H9 (cell line): ENCODE measurements at regions not wholly inside any gene's neighbourhood (a gene's known extent, or its start where the extent isn't known, plus 50 kb on each side); places are given as distances from the start of the nearest gene placed in this dataset.

Experiments
- DNase-seq: peaks from one replicate; pipeline ENCODE4 v3.0.0-alpha.2; 2017
- H2AFZ ChIP-seq: one replicate; pipeline ENCODE4 v1.6.1; 2013; ENCODE audit warnings: mild to moderate bottlenecking, low read length, control low read depth, moderate library complexity
- H2AK5ac ChIP-seq: 2 replicates; pipeline ENCODE4 v1.6.1; 2013; ENCODE audit warnings: low read length, control low read depth, mixed read lengths; ENCODE audit not compliant: insufficient read length
- H2BK120ac ChIP-seq: one replicate; pipeline ENCODE4 v1.6.1; 2013; ENCODE audit warnings: low read depth, mild to moderate bottlenecking, low read length, control low read depth, inconsistent platforms; ENCODE audit not compliant: poor library complexity, severe bottlenecking
- H2BK12ac ChIP-seq: 2 replicates; pipeline ENCODE4 v1.6.1; 2013; ENCODE audit warnings: low read length, control low read depth, mixed read lengths, low read depth; ENCODE audit not compliant: insufficient read length
- H2BK15ac ChIP-seq: 2 replicates; pipeline ENCODE4 v1.6.1; 2013; ENCODE audit warnings: low read depth, low read length, control low read depth
- H2BK20ac ChIP-seq: one replicate; pipeline ENCODE4 v1.6.1; 2013; ENCODE audit warnings: low read depth, mild to moderate bottlenecking, low read length, control low read depth, inconsistent platforms; ENCODE audit not compliant: poor library complexity, severe bottlenecking
- H2BK5ac ChIP-seq: 2 replicates; pipeline ENCODE4 v1.6.1; 2013; ENCODE audit warnings: low read length, control low read depth, mixed read lengths; ENCODE audit not compliant: insufficient read length
- H3K14ac ChIP-seq: 2 replicates; pipeline ENCODE4 v1.6.1; 2013; ENCODE audit warnings: low read length, control low read depth; ENCODE audit not compliant: insufficient read depth
- H3K18ac ChIP-seq: 2 replicates; pipeline ENCODE4 v1.6.1; 2013; ENCODE audit warnings: low read depth, mild to moderate bottlenecking, mixed read lengths, low read length, control low read depth; ENCODE audit not compliant: insufficient read length
- H3K23ac ChIP-seq: 2 replicates; pipeline ENCODE4 v1.6.1; 2013; ENCODE audit warnings: low read length, control low read depth, mixed read lengths, low read depth; ENCODE audit not compliant: insufficient read length
- H3K23me2 ChIP-seq: 2 replicates; pipeline ENCODE4 v1.6.1; 2013; ENCODE audit warnings: low read depth, mild to moderate bottlenecking, mixed read lengths, low read length, control low read depth; ENCODE audit not compliant: insufficient read length, poor library complexity, severe bottlenecking
- H3K27ac ChIP-seq: 2 replicates; pipeline ENCODE4 v1.5.1; 2013; ENCODE audit warnings: low read length, control low read depth, mixed read lengths, low read depth; ENCODE audit not compliant: insufficient read length
- H3K27me3 ChIP-seq: 2 replicates; pipeline ENCODE4 v1.6.1; 2013; ENCODE audit warnings: low read length, control low read depth, inconsistent platforms; ENCODE audit not compliant: insufficient read depth
- H3K4ac ChIP-seq: 2 replicates; pipeline ENCODE4 v1.6.1; 2013; ENCODE audit warnings: low read depth, mild to moderate bottlenecking, control low read depth, inconsistent platforms, low read length, moderate library complexity
- H3K4me1 ChIP-seq: 2 replicates; pipeline ENCODE4 v1.6.1; 2013; ENCODE audit warnings: low read length, control low read depth, inconsistent platforms; ENCODE audit not compliant: insufficient read depth
- H3K4me2 ChIP-seq: 2 replicates; pipeline ENCODE4 v1.6.1; 2013; ENCODE audit warnings: low read length, control low read depth, mixed read lengths; ENCODE audit not compliant: insufficient read length, insufficient read depth
- H3K56ac ChIP-seq: 2 replicates; pipeline ENCODE4 v1.6.1; 2013; ENCODE audit warnings: low read depth, mild to moderate bottlenecking, mixed read lengths, low read length, control low read depth; ENCODE audit not compliant: insufficient read length
- H3K79me1 ChIP-seq: 2 replicates; pipeline ENCODE4 v1.6.1; 2013; ENCODE audit warnings: low read depth, mild to moderate bottlenecking, moderate library complexity, low read length, control low read depth, inconsistent platforms; ENCODE audit not compliant: insufficient read depth, poor library complexity, severe bottlenecking
- H3K79me2 ChIP-seq: 2 replicates; pipeline ENCODE4 v1.6.1; 2013; ENCODE audit warnings: low read length, control low read depth, inconsistent platforms; ENCODE audit not compliant: insufficient read depth
- H3K9ac ChIP-seq: 2 replicates; pipeline ENCODE4 v1.6.1; 2013; ENCODE audit warnings: low read length, control low read depth, mixed read lengths; ENCODE audit not compliant: insufficient read length; ENCODE audit errors: extremely low read depth
- H3K9me3 ChIP-seq: one replicate; pipeline ENCODE4 v1.6.1; 2013; ENCODE audit warnings: low read depth, low read length, inconsistent platforms; ENCODE audit not compliant: control insufficient read depth
- H3T11ph ChIP-seq: one replicate; pipeline ENCODE4 v1.6.1; 2013; ENCODE audit warnings: mild to moderate bottlenecking, low read length, control low read depth, inconsistent platforms
- H4K20me1 ChIP-seq: one replicate; pipeline ENCODE4 v1.6.1; 2013; ENCODE audit not compliant: control insufficient read depth, insufficient read length, insufficient read depth
- H4K5ac ChIP-seq: 2 replicates; pipeline ENCODE4 v1.6.1; 2013; ENCODE audit warnings: low read depth, mild to moderate bottlenecking, mixed read lengths, low read length, control low read depth; ENCODE audit not compliant: insufficient read length
- H4K8ac ChIP-seq: replicated peaks from 2 replicates; pipeline ENCODE4 v1.6.1; 2013; ENCODE audit warnings: low read length, control low read depth, mixed read lengths, low read depth; ENCODE audit not compliant: insufficient read length
- H4K91ac ChIP-seq: 2 replicates; pipeline ENCODE4 v1.6.1; 2013; ENCODE audit warnings: low read depth, mild to moderate bottlenecking, moderate library complexity, mixed read lengths, low read length, control low read depth; ENCODE audit not compliant: insufficient read length
- H3K27ac Mint-ChIP-seq, 3 experiments: 2 replicates in 2 of 3; 3 replicates in 1 of 3; pipeline ENCODE4 v1.8.0; 2020 to 2021; ENCODE audit warnings: mixed read lengths in 3 of 3, mild to moderate bottlenecking in 1 of 3, moderate library complexity in 1 of 3
- H3K27me3 Mint-ChIP-seq: 2 replicates; pipeline ENCODE4 v1.8.0; 2021; ENCODE audit warnings: low read depth, mild to moderate bottlenecking, moderate library complexity, mixed read lengths
- H3K36me3 Mint-ChIP-seq, 3 experiments: 2 replicates in 2 of 3; 3 replicates in 1 of 3; pipeline ENCODE4 v1.8.0; 2020 to 2021; ENCODE audit warnings: low read depth in 3 of 3, mixed read lengths in 3 of 3; ENCODE audit not compliant: insufficient read depth in 1 of 3
- H3K4me1 Mint-ChIP-seq, 2 experiments: 2 replicates each; pipeline ENCODE4 v1.8.0; 2020; ENCODE audit warnings: mixed read lengths in 2 of 2
- H3K4me3 Mint-ChIP-seq, 2 experiments: 2 replicates in 1 of 2; 3 replicates in 1 of 2; pipeline ENCODE4 v1.8.0; 2020 to 2021; ENCODE audit warnings: mild to moderate bottlenecking in 2 of 2, mixed read lengths in 2 of 2, moderate library complexity in 1 of 2
- H3K9me3 Mint-ChIP-seq, 2 experiments: 2 replicates in 1 of 2; 3 replicates in 1 of 2; pipeline ENCODE4 v1.8.0; 2020; ENCODE audit warnings: mild to moderate bottlenecking in 2 of 2, mixed read lengths in 2 of 2, moderate library complexity in 1 of 2
- CTCF ChIP-seq: fragments of 200-600 bp; sonication (generic); conservative IDR thresholded peaks from 3 replicates; pipeline ENCODE4 v1.8.0; 2021; ENCODE audit warnings: antibody characterized with exemption, mild to moderate bottlenecking
- WGBS: extraction: QIAGEN DNeasy Blood & Tissue Kit; methylation state at CpG from one replicate; pipeline ENCODE4 v1.1.7; 2013; ENCODE audit warnings: missing lambda C conversion rate, low lambda C conversion rate, mixed read lengths; ENCODE audit not compliant: insufficient read length; ENCODE audit errors: extremely low coverage; 5-methylcytosine and 5-hydroxymethylcytosine counted together

GRCh38 chr16:17759451-17760390, 289.0 kb upstream of the XYLT1 start:
- Histone ChIP-seq H2BK5ac (no peak overlapping the region), H3K9ac (no peak overlapping the region), H3K23ac (no peak overlapping the region), H2AFZ (no peak overlapping the region), H3K79me2 (no peaks in the 10 kb centered on the region), H4K20me1 (no peaks in the 10 kb centered on the region), H3K4me2 (no peak overlapping the region), H3K27ac (no peak overlapping the region), H3K4ac (no peak overlapping the region), H2AK5ac (no peak overlapping the region), H3T11ph (no peak overlapping the region), H3K27me3 (no peaks in the 10 kb centered on the region), H3K4me1 (peaks cover 4% of the 10 kb centered on the region; the same call in 1 of the 2 replicates), H3K18ac (no peak overlapping the region), H3K9me3 (no peaks in the 10 kb centered on the region), H3K56ac (no peak overlapping the region), H4K91ac (no peak overlapping the region), H4K8ac (no peak overlapping the region), H2BK20ac (no peak overlapping the region), H4K5ac (no peak overlapping the region), H3K14ac (no peak overlapping the region), H2BK12ac (no peak overlapping the region), H3K23me2 (no peaks in the 10 kb centered on the region), H2BK120ac (no peak overlapping the region), H3K79me1 (no peaks in the 10 kb centered on the region), H2BK15ac (no peak overlapping the region)
- H3K27me3 Mint-ChIP-seq, result no peaks in the 10 kb centered on the region
- peaks cover 5% of the 10 kb centered on the region in 2 experiments for H3K9me3 Mint-ChIP-seq
- H3K4me1 Mint-ChIP-seq, result peaks cover 22 to 26% of the 10 kb centered on the region in 2 experiments
- peaks cover 0 to 6% (median 5%) of the 10 kb centered on the region in 3 experiments; a peak in 5 of 7 replicates for H3K36me3 Mint-ChIP-seq
- no CpG with 5 or more reads among the region's 9 CpGs for WGBS
- no peak for TF ChIP-seq CTCF
- H3K27ac Mint-ChIP-seq, result no peak overlapping the region; a peak in 1 of 7 replicates
- no peak for DNase-seq
- H3K4me3 Mint-ChIP-seq, result no peak overlapping the region
